GM12878 (cell line): ENCODE measurements at regions not wholly inside any gene's neighbourhood (a gene's known extent, or its start where the extent isn't known, plus 50 kb on each side); places are given as distances from the start of the nearest gene placed in this dataset.

ENCODE experiments used
- ATAC-seq: fragments of 200-7000 bp; cut with Tn5 transposase; 3 replicates; pipeline ENCODE4 v1.9.1; 2020; ENCODE audit warnings: mild to moderate bottlenecking, moderate library complexity
- BruUV-seq: library from RNA; stranded (reverse); fragments of 400-500 nt; replicated peaks from 2 replicates; lab custom pipeline; 2021; lab: Mats Ljungman, UMichigan
- CTCF ChIA-PET: fragments of 300-600 bp; sonication (Branson Sonifier 250); formaldehyde crosslinking; extraction: SDS; loops from one replicate; lab custom pipeline; 2021; ENCODE audit warnings: inconsistent platforms; lab: Yijun Ruan, JAX
- POLR2A ChIA-PET: fragments of 350-600 bp; formaldehyde crosslinking; extraction: SDS; loops from one replicate; lab custom pipeline; 2021; ENCODE audit warnings: inconsistent platforms; lab: Charles Lee
- RAD21 ChIA-PET: fragments of 300-600 bp; sonication (Branson Sonifier 250); formaldehyde crosslinking; loops from one replicate; lab custom pipeline; 2023; ENCODE audit warnings: antibody characterized with exemption; ENCODE audit not compliant: unreplicated experiment; lab: Charles Lee
- SMC1A ChIA-PET: fragments of 300-600 bp; sonication (Branson Sonifier 250); formaldehyde crosslinking; loops from one replicate; lab custom pipeline; 2023; ENCODE audit not compliant: unreplicated experiment, uncharacterized antibody; lab: Charles Lee
- DNase-seq: peaks from one replicate; pipeline ENCODE4 v3.0.0-alpha.2; 2011; ENCODE audit warnings: low read depth, low spot score
- FAIRE-seq: peaks from 3 replicates; lab custom pipeline; 2011; peaks lifted over from hg19 to GRCh38; lab: Jason Lieb, UNC
- H2AFZ ChIP-seq: 2 replicates; pipeline ENCODE4 v1.6.0; 2011; ENCODE audit warnings: low read depth, low read length, control low read depth; ENCODE audit not compliant: control insufficient read depth
- H3K27ac ChIP-seq: 2 replicates; pipeline ENCODE4 v1.5.1; 2011; ENCODE audit warnings: control low read depth; ENCODE audit not compliant: control insufficient read depth, insufficient read depth
- H3K27me3 ChIP-seq, 2 experiments: replicated peaks in 1 of 2; 2 replicates each; pipeline versions ENCODE4 v1.6.0 to v1.6.1; 2011; ENCODE audit warnings: low read length in 1 of 2; ENCODE audit not compliant: control insufficient read depth in 2 of 2, insufficient read depth in 2 of 2
- H3K36me3 ChIP-seq, 2 experiments: 2 replicates each; pipeline ENCODE4 v1.5.1; 2011; ENCODE audit warnings: low read length in 1 of 2; ENCODE audit not compliant: control insufficient read depth in 2 of 2, insufficient read depth in 2 of 2
- H3K4me1 ChIP-seq: 2 replicates; pipeline ENCODE4 v1.6.1; 2011; ENCODE audit warnings: mild to moderate bottlenecking, low read length, moderate library complexity, mixed read lengths; ENCODE audit not compliant: control insufficient read depth, insufficient read depth
- H3K4me2 ChIP-seq: 2 replicates; pipeline ENCODE4 v1.6.0; 2011; ENCODE audit warnings: control low read depth; ENCODE audit not compliant: control insufficient read depth, insufficient read depth
- H3K4me3 ChIP-seq: fragments of 200-600 bp; sonication (generic); 2 replicates; pipeline ENCODE4 v1.5.1; 2016
- H3K79me2 ChIP-seq: 2 replicates; pipeline ENCODE4 v1.6.0; 2011; ENCODE audit warnings: low read length; ENCODE audit not compliant: control insufficient read depth, insufficient read depth
- H3K9ac ChIP-seq: 2 replicates; pipeline ENCODE4 v1.8.0; 2011; ENCODE audit warnings: low read length, control low read depth, mixed read lengths; ENCODE audit not compliant: control insufficient read depth, insufficient read depth
- H3K9me3 ChIP-seq: replicated peaks from 3 replicates; pipeline ENCODE4 v1.5.1; 2011; ENCODE audit warnings: mild to moderate bottlenecking, low read length; ENCODE audit not compliant: control insufficient read depth, insufficient read depth
- H4K20me1 ChIP-seq: 2 replicates; pipeline ENCODE4 v1.6.0; 2011; ENCODE audit not compliant: control insufficient read depth, insufficient read depth
- CBX3 ChIP-seq: fragments of 200-600 bp; sonication (generic); IDR thresholded peaks from 2 replicates; pipeline ENCODE4 v1.6.1; 2016; ENCODE audit warnings: low read depth, borderline replicate concordance
- EGR1 ChIP-seq, 2 experiments: IDR thresholded peaks; 1 replicate in 1 of 2; 2 replicates in 1 of 2; pipeline ENCODE4 v1.6.1; 2011 to 2012; ENCODE audit warnings: low read depth in 2 of 2, low read length in 2 of 2, borderline replicate concordance in 1 of 2, mild to moderate bottlenecking in 1 of 2, moderate library complexity in 1 of 2
- FOS ChIP-seq: IDR thresholded peaks from 3 replicates; pipeline ENCODE4 v1.6.1; 2011; ENCODE audit warnings: borderline replicate concordance; ENCODE audit not compliant: insufficient read length; ENCODE audit errors: extremely low read depth
- HCFC1 ChIP-seq: fragments of 150-350 bp; IDR thresholded peaks from 2 replicates; pipeline ENCODE4 v1.6.1; 2014; ENCODE audit warnings: low read length
- HDAC2 ChIP-seq: fragments of 200-600 bp; sonication (generic); IDR thresholded peaks from 2 replicates; pipeline ENCODE4 v1.6.1; 2017
- IKZF1 ChIP-seq: fragments of 450-650 bp; conservative IDR thresholded peaks from 2 replicates; pipeline ENCODE4 v1.6.1; 2017; ENCODE audit warnings: antibody characterized with exemption, mild to moderate bottlenecking
- IRF4 ChIP-seq: IDR thresholded peaks from 2 replicates; pipeline ENCODE4 v1.6.1; 2011; ENCODE audit warnings: low read depth, low read length
- MLLT1 ChIP-seq: fragments of 450-650 bp; IDR thresholded peaks from 2 replicates; pipeline ENCODE4 v1.6.1; 2016; ENCODE audit warnings: mild to moderate bottlenecking
- SIN3A ChIP-seq: IDR thresholded peaks from 2 replicates; pipeline ENCODE4 v1.6.1; 2012; ENCODE audit warnings: low read depth, low read length, improper control_type of control experiment
- SIX5 ChIP-seq: IDR thresholded peaks from 2 replicates; pipeline ENCODE4 v1.6.1; 2011; ENCODE audit warnings: mild to moderate bottlenecking, low read depth, low read length, moderate library complexity; ENCODE audit not compliant: severe bottlenecking
- SPI1 ChIP-seq: IDR thresholded peaks from 2 replicates; pipeline ENCODE4 v1.6.1; 2011; ENCODE audit warnings: low read depth, mild to moderate bottlenecking, low read length, moderate library complexity, borderline replicate concordance; ENCODE audit not compliant: insufficient read depth
- STAT3 ChIP-seq: IDR thresholded peaks from 2 replicates; pipeline ENCODE4 v1.6.1; 2011; ENCODE audit warnings: low read depth, low read length, improper control_type of control experiment
- SUPT20H ChIP-seq: IDR thresholded peaks from 2 replicates; pipeline ENCODE4 v1.6.1; 2011; ENCODE audit warnings: low read depth, mild to moderate bottlenecking, low read length, moderate library complexity, borderline replicate concordance; ENCODE audit not compliant: control insufficient read depth
- whole genome bisulfite sequencing: methylation state at CpG from one replicate; pipeline ENCODE4 v1.1.6; 2016; ENCODE audit warnings: low lambda C conversion rate; ENCODE audit not compliant: insufficient replicate concordance, insufficient coverage; ENCODE audit errors: missing lambda C conversion rate; 5-methylcytosine and 5-hydroxymethylcytosine counted together
- in situ Hi-C: fragments of 300-500 bp; cut with MboI; formaldehyde crosslinking; loops from 9 replicates; pipeline ENCODE4 v1.14.3; 2018; ENCODE audit warnings: mixed read lengths
- intact Hi-C: fragments of 100-400 bp; cut with micrococcal nuclease; formaldehyde crosslinking; loops from one replicate; pipeline ENCODE4 v1.14.2; 2022; ENCODE audit not compliant: unreplicated experiment
- TF ChIP-seq, protein P1 (sequence below): IDR thresholded peaks from 2 replicates; pipeline ENCODE4 v1.6.1; 2011; ENCODE audit warnings: low read depth, mild to moderate bottlenecking, low read length, moderate library complexity, borderline replicate concordance; ENCODE audit errors: extremely low read depth

GRCh38 chr14:80315681-80316080 is 104.4 kb upstream of the DIO2 start:
- ChIA-PET RAD21 (no interaction called here), CTCF (interaction anchor here (0.8 kb wide), 1 partner anchor 24 kb away, joined by 3 read pairs; no protein-coding TSS in a partner anchor), POLR2A (no interaction called here), SMC1A (interaction anchor here (1.3 kb wide), 1 partner anchor 12 kb away, joined by 3 read pairs; no protein-coding TSS in a partner anchor)
- Histone ChIP-seq H3K27me3 (no peaks in the 10 kb centered on the region), H3K79me2 (no peaks in the 10 kb centered on the region), H3K9ac (no peak overlapping the region), H3K36me3 (no peaks in the 10 kb centered on the region), H3K27ac (no peak overlapping the region), H4K20me1 (no peaks in the 10 kb centered on the region), H3K9me3 (no peaks in the 10 kb centered on the region), H3K4me3 (no peak overlapping the region), H2AFZ (no peak overlapping the region), H3K4me2 (no peak overlapping the region), H3K4me1 (no peaks in the 10 kb centered on the region)
- in situ Hi-C loops, result no loop called here
- FAIRE-seq, result no peak
- no peak for ATAC-seq
- DNase-seq, result no peak
- no peak for TF ChIP-seq HCFC1
- no TSS peak for BruUV-seq
- 5% methylated on average over 1 of the region's 1 CpG for WGBS
- intact Hi-C loops, result no loop called here

- no peak overlapping the region for H3K27ac ChIP-seq
- H2AFZ ChIP-seq, result no peak overlapping the region
- DNase-seq (no peak), FAIRE-seq (no peak), ATAC-seq (no peak)
- intact Hi-C loops, result no loop called here
- POLR2A ChIA-PET, result no interaction called here
- no peaks in the 10 kb centered on the region for H3K9me3 ChIP-seq
- CTCF ChIA-PET, result no interaction called here
- H3K4me3 ChIP-seq, result no peak overlapping the region
- H3K36me3 ChIP-seq, result no peaks in the 10 kb centered on the region
- RAD21 ChIA-PET, result no interaction called here
- in situ Hi-C loops, result no loop called here
- H3K9ac ChIP-seq, result no peak overlapping the region
- H4K20me1 ChIP-seq, result no peaks in the 10 kb centered on the region
- SMC1A ChIA-PET, result interaction anchor here (0.5 kb wide), 1 partner anchor 422 kb away, joined by 3 read pairs; no protein-coding TSS in a partner anchor
- no peak overlapping the region for H3K4me2 ChIP-seq
- no peaks in the 10 kb centered on the region for H3K79me2 ChIP-seq
- no peaks in the 10 kb centered on the region for H3K4me1 ChIP-seq
- H3K27me3 ChIP-seq, result no peaks in the 10 kb centered on the region
- no TSS peak for BruUV-seq
- no peak for TF ChIP-seq SPI1
- no peak for TF ChIP-seq IKZF1
- no peak for TF ChIP-seq HDAC2
- no peak for TF ChIP-seq SIN3A
- no peak for TF ChIP-seq MLLT1
- no peak for TF ChIP-seq IRF4
- no peak for TF ChIP-seq FOS
- TF ChIP-seq, protein P1, sequence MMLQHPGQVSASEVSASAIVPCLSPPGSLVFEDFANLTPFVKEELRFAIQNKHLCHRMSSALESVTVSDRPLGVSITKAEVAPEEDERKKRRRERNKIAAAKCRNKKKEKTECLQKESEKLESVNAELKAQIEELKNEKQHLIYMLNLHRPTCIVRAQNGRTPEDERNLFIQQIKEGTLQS, result no peak
- TF ChIP-seq SUPT20H, result no peak
- no peak for TF ChIP-seq STAT3
- TF ChIP-seq EGR1 (IDR thresholded peaks at IDR 0.05; ENCODE audit: borderline replicate concordance in 1 of 2, low read depth in 2 of 2, low read length in 2 of 2), result no peak
- TF ChIP-seq CBX3, result no peak
- no peak for TF ChIP-seq SIX5
Measured at GRCh38 chr14:80313806-80314205, 102.5 kb upstream of the DIO2 start.
